ENCODE measurements at regions not wholly inside any gene's neighbourhood (a gene's known extent, or its start where the extent isn't known, plus 50 kb on each side); places are given as distances from the start of the nearest gene placed in this dataset.

GRCh38 chr13:73179650-73180274 is 121.0 kb downstream of the KLF5 start:
- H3K4me3 ChIP-seq, result no peak overlapping the region
- no peak overlapping the region for H3K27ac ChIP-seq
- H3K9ac ChIP-seq (ENCODE audit: insufficient read length), result no peak overlapping the region
- TF ChIP-seq EZH2 (IDR thresholded peaks at IDR 0.05), result no peak
- TF ChIP-seq POLR2AphosphoS5 (IDR thresholded peaks at IDR 0.05; ENCODE audit: borderline replicate concordance, low read depth, low read length), result no peak
- no peaks in the 10 kb centered on the region for H3K36me3 ChIP-seq (ENCODE audit: insufficient read depth, low read length)
- H3K9me3 ChIP-seq (ENCODE audit: low read depth, low read length), result no peaks in the 10 kb centered on the region
- no peak for DNase-seq (ENCODE audit: low read depth, low spot score)

- no peaks in the 10 kb centered on the region for H3K9me3 ChIP-seq (ENCODE audit: low read depth, low read length)
- H3K9ac ChIP-seq (ENCODE audit: insufficient read length), result no peak overlapping the region
- no peak overlapping the region for H3K27ac ChIP-seq
- H3K4me3 ChIP-seq, result no peak overlapping the region
- no peak for DNase-seq (ENCODE audit: low read depth, low spot score)
- H3K36me3 ChIP-seq (ENCODE audit: insufficient read depth, low read length), result no peaks in the 10 kb centered on the region
- TF ChIP-seq FOXP2 (optimal IDR thresholded peaks at IDR 0.05; ENCODE audit: control extremely low read depth, extremely low read length, insufficient read depth) (no peak), EZH2 (IDR thresholded peaks at IDR 0.05) (no peak), POLR2AphosphoS5 (IDR thresholded peaks at IDR 0.05; ENCODE audit: borderline replicate concordance, low read depth, low read length) (no peak)
Observed at GRCh38 chr13:73177916-73178565, 119.2 kb downstream of the KLF5 start.

- Histone ChIP-seq H3K36me3 (ENCODE audit: insufficient read depth, low read length) (no peaks in the 10 kb centered on the region), H3K9me3 (ENCODE audit: low read depth, low read length) (no peaks in the 10 kb centered on the region), H3K27ac (no peak overlapping the region), H3K4me3 (no peak overlapping the region), H3K9ac (ENCODE audit: insufficient read length) (no peak overlapping the region)
- DNase-seq (ENCODE audit: low read depth, low spot score), result no peak
- TF ChIP-seq EZH2 (IDR thresholded peaks at IDR 0.05) (no peak), FOXP2 (optimal IDR thresholded peaks at IDR 0.05; ENCODE audit: control extremely low read depth, extremely low read length, insufficient read depth) (no peak), POLR2AphosphoS5 (IDR thresholded peaks at IDR 0.05; ENCODE audit: borderline replicate concordance, low read depth, low read length) (no peak)
Observed at GRCh38 chr13:73177017-73177416, 118.2 kb downstream of the KLF5 start.

- no peaks in the 10 kb centered on the region for H3K36me3 ChIP-seq (ENCODE audit: insufficient read depth, low read length)
- TF ChIP-seq POLR2AphosphoS5 (IDR thresholded peaks at IDR 0.05; ENCODE audit: borderline replicate concordance, low read depth, low read length) (no peak), FOXP2 (optimal IDR thresholded peaks at IDR 0.05; ENCODE audit: control extremely low read depth, extremely low read length, insufficient read depth) (no peak), EZH2 (IDR thresholded peaks at IDR 0.05) (no peak)
- no peak for DNase-seq (ENCODE audit: low read depth, low spot score)
- H3K9ac ChIP-seq (ENCODE audit: insufficient read length), result no peak overlapping the region
- H3K9me3 ChIP-seq (ENCODE audit: low read depth, low read length), result no peaks in the 10 kb centered on the region
- H3K4me3 ChIP-seq, result no peak overlapping the region
- no peak overlapping the region for H3K27ac ChIP-seq
Observed at GRCh38 chr13:73174521-73175010, 115.8 kb downstream of the KLF5 start.

GRCh38 chr13:73173279-73173811 is 114.5 kb downstream of the KLF5 start:
- no peak for DNase-seq (ENCODE audit: low read depth, low spot score)
- no peaks in the 10 kb centered on the region for H3K9me3 ChIP-seq (ENCODE audit: low read depth, low read length)
- H3K27ac ChIP-seq, result no peak overlapping the region
- H3K9ac ChIP-seq (ENCODE audit: insufficient read length), result no peak overlapping the region
- no peak for TF ChIP-seq FOXP2 (optimal IDR thresholded peaks at IDR 0.05; ENCODE audit: control extremely low read depth, extremely low read length, insufficient read depth)
- TF ChIP-seq POLR2AphosphoS5 (IDR thresholded peaks at IDR 0.05; ENCODE audit: borderline replicate concordance, low read depth, low read length), result no peak
- TF ChIP-seq EZH2 (IDR thresholded peaks at IDR 0.05), result no peak
- no peak overlapping the region for H3K4me3 ChIP-seq
- H3K36me3 ChIP-seq (ENCODE audit: insufficient read depth, low read length), result no peaks in the 10 kb centered on the region

- DNase-seq (ENCODE audit: low read depth, low spot score), result no peak
- Histone ChIP-seq H3K36me3 (ENCODE audit: insufficient read depth, low read length) (no peaks in the 10 kb centered on the region), H3K9ac (ENCODE audit: insufficient read length) (no peak overlapping the region), H3K27ac (no peak overlapping the region), H3K9me3 (ENCODE audit: low read depth, low read length) (no peaks in the 10 kb centered on the region), H3K4me3 (no peak overlapping the region)
- no peak for TF ChIP-seq FOXP2 (optimal IDR thresholded peaks at IDR 0.05; ENCODE audit: control extremely low read depth, extremely low read length, insufficient read depth)
- no peak for TF ChIP-seq EZH2 (IDR thresholded peaks at IDR 0.05)
- no peak for TF ChIP-seq POLR2AphosphoS5 (IDR thresholded peaks at IDR 0.05; ENCODE audit: borderline replicate concordance, low read depth, low read length)
Observed at GRCh38 chr13:73171926-73172325, 113.1 kb downstream of the KLF5 start.

- H3K36me3 ChIP-seq (ENCODE audit: insufficient read depth, low read length), result no peaks in the 10 kb centered on the region
- H3K9ac ChIP-seq (ENCODE audit: insufficient read length), result no peak overlapping the region
- H3K9me3 ChIP-seq (ENCODE audit: low read depth, low read length), result no peaks in the 10 kb centered on the region
- no peak overlapping the region for H3K4me3 ChIP-seq
- DNase-seq (ENCODE audit: low read depth, low spot score), result no peak
- H3K27ac ChIP-seq, result no peak overlapping the region
- TF ChIP-seq EZH2 (IDR thresholded peaks at IDR 0.05) (no peak), POLR2AphosphoS5 (IDR thresholded peaks at IDR 0.05; ENCODE audit: borderline replicate concordance, low read depth, low read length) (no peak), FOXP2 (optimal IDR thresholded peaks at IDR 0.05; ENCODE audit: control extremely low read depth, extremely low read length, insufficient read depth) (no peak)
Observed at GRCh38 chr13:73171271-73171682, 112.5 kb downstream of the KLF5 start.

GRCh38 chr13:73169971-73170370 is 111.2 kb downstream of the KLF5 start:
- H3K9ac ChIP-seq (ENCODE audit: insufficient read length), result no peak overlapping the region
- no peak overlapping the region for H3K27ac ChIP-seq
- H3K9me3 ChIP-seq (ENCODE audit: low read depth, low read length), result no peaks in the 10 kb centered on the region
- TF ChIP-seq EZH2 (IDR thresholded peaks at IDR 0.05) (no peak), POLR2AphosphoS5 (IDR thresholded peaks at IDR 0.05; ENCODE audit: borderline replicate concordance, low read depth, low read length) (no peak), FOXP2 (optimal IDR thresholded peaks at IDR 0.05; ENCODE audit: control extremely low read depth, extremely low read length, insufficient read depth) (no peak)
- no peaks in the 10 kb centered on the region for H3K36me3 ChIP-seq (ENCODE audit: insufficient read depth, low read length)
- H3K4me3 ChIP-seq, result no peak overlapping the region
- no peak for DNase-seq (ENCODE audit: low read depth, low spot score)

All from SK-N-MC (cell line).